GM12878 (cell line): ENCODE measurements at regions not wholly inside any gene's neighbourhood (a gene's known extent, or its start where the extent isn't known, plus 50 kb on each side); places are given as distances from the start of the nearest gene placed in this dataset.

Source experiments
- ATF3 ChIP-seq: IDR thresholded peaks from 2 replicates; pipeline ENCODE4 v1.6.1; 2011; ENCODE audit warnings: low read depth, mild to moderate bottlenecking, low read length, moderate library complexity, borderline replicate concordance; ENCODE audit errors: extremely low read depth
- BHLHE40 ChIP-seq, 2 experiments: fragments of 450-650 bp in 1 of 2; IDR thresholded peaks; 2 replicates each; pipeline ENCODE4 v1.6.1; 2011 to 2017; ENCODE audit warnings: low read depth in 2 of 2, borderline replicate concordance in 1 of 2, improper control_type of control experiment in 1 of 2, low read length in 1 of 2, mild to moderate bottlenecking in 1 of 2
- CTCF ChIP-seq, 3 experiments: IDR thresholded peaks in 2 of 3; conservative IDR thresholded peaks in 1 of 3; 2 replicates each; pipeline ENCODE4 v1.5.1; 2011; ENCODE audit warnings: low read depth in 3 of 3, low read length in 3 of 3, mild to moderate bottlenecking in 3 of 3, control low read depth in 2 of 3, moderate library complexity in 2 of 3, inconsistent platforms in 1 of 3, mixed read lengths in 1 of 3; ENCODE audit not compliant: control insufficient read depth in 2 of 3, insufficient read depth in 1 of 3; ENCODE audit errors: extremely low read depth in 1 of 3
- MTA2 ChIP-seq: fragments of 450-650 bp; IDR thresholded peaks from 2 replicates; pipeline ENCODE4 v1.6.1; 2016; ENCODE audit warnings: low read depth, mild to moderate bottlenecking, moderate library complexity
- NFIC ChIP-seq: IDR thresholded peaks from 2 replicates; pipeline ENCODE4 v1.6.1; 2012; ENCODE audit warnings: low read depth, mild to moderate bottlenecking, inconsistent platforms, low read length, moderate library complexity
- POLR2A ChIP-seq: IDR thresholded peaks from 2 replicates; pipeline ENCODE4 v1.6.1; 2011; ENCODE audit warnings: low read depth, mild to moderate bottlenecking, low read length
- RCOR1 ChIP-seq: conservative IDR thresholded peaks from 2 replicates; pipeline ENCODE4 v1.6.1; 2012; ENCODE audit warnings: low read depth, low read length, improper control_type of control experiment
- RELA ChIP-seq: fragments of 450-650 bp; IDR thresholded peaks from 2 replicates; pipeline ENCODE4 v1.8.0; 2014; ENCODE audit warnings: borderline replicate concordance; ENCODE audit not compliant: partially characterized antibody
- STAT3 ChIP-seq: IDR thresholded peaks from 2 replicates; pipeline ENCODE4 v1.6.1; 2011; ENCODE audit warnings: low read depth, low read length, improper control_type of control experiment
- TBL1XR1 ChIP-seq: IDR thresholded peaks from 2 replicates; pipeline ENCODE4 v1.6.1; 2012; ENCODE audit warnings: low read depth, low read length, improper control_type of control experiment
- USF1 ChIP-seq: IDR thresholded peaks from 2 replicates; pipeline ENCODE4 v1.6.1; 2011; ENCODE audit warnings: borderline replicate concordance, low read depth, mild to moderate bottlenecking, moderate library complexity, mixed read lengths, low read length; ENCODE audit not compliant: insufficient read depth; ENCODE audit errors: extremely low read length
- ZNF24 ChIP-seq: fragments of 450-650 bp; IDR thresholded peaks from 2 replicates; pipeline ENCODE4 v1.6.1; 2017; ENCODE audit warnings: antibody characterized with exemption, mild to moderate bottlenecking

GRCh38 chr7:63037242-63037641 lies 961.4 kb upstream of the ZNF722 start:
- no peak for TF ChIP-seq POLR2A
- no peak for TF ChIP-seq NFIC
- TF ChIP-seq CTCF (IDR thresholded peaks at IDR 0.05 in 2 of 3, conservative IDR thresholded peaks at IDR 0.05 in 1 of 3; ENCODE audit: control insufficient read depth in 2 of 3, extremely low read depth in 1 of 3, insufficient read depth in 1 of 3, low read depth in 3 of 3, low read length in 3 of 3) = no peak
- TF ChIP-seq RELA = no peak
- TF ChIP-seq USF1 = no peak
- no peak for TF ChIP-seq STAT3
- TF ChIP-seq ATF3 = no peak
- no peak for TF ChIP-seq ZNF24
- no peak for TF ChIP-seq MTA2
- TF ChIP-seq TBL1XR1 = no peak
- no peak for TF ChIP-seq BHLHE40 (IDR thresholded peaks at IDR 0.05; ENCODE audit: borderline replicate concordance in 1 of 2, low read depth in 2 of 2, low read length in 1 of 2)
- TF ChIP-seq RCOR1 = no peak
